Hematopoietic multipotent progenitor cell treated with erythropoietin and hydrocortisone succinate and interleukin-3 and kit ligand, for 4 days (in vitro differentiated cells): ENCODE measurements at regions not wholly inside any gene's neighbourhood (a gene's known extent, or its start where the extent isn't known, plus 50 kb on each side); places are given as distances from the start of the nearest gene placed in this dataset.

Experiments
- DNase-seq: peaks from one replicate; pipeline ENCODE4 v3.0.0-alpha.2; 2015

DNA sequence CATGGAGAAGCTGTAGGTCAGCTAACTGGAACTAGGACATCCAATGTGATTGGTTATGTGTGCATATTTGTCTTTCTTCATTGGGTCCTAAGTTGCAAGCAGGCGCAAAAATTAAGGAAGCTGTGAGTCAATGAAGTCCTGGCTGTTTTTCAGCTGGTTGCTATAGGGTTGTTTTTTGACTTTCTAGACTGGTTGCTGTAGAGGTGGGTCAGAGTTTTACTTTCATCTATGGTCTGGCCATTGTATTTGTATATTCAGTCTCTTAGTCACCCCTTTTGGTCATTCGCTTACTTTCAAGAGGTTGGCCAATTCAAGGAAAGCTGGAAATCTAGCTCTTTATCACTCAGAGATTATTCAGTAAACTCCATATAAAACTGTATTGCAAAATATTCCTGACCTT lies 62.0 kb upstream of the AMZ2 start:
- DNase-seq: no peak

DNA sequence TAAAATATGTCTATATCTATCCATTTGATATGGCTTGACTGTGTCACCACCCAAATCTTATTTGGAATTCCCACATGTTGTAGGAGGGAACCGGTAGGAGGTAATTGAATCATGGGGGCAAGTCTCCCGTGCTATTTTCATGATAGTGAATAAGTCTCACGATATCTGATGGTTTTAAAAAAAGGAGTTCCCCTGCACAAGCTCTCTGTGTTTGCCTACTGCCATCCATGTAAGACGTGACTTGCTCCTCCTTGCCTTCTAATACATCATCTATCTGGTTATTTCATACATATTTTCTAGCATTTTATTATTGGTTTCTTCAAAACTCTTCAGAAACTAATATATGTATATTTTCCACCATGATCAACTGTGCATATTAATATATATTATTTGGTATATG lies 57.3 kb upstream of the AMZ2 start:
- no peak for DNase-seq

DNA sequence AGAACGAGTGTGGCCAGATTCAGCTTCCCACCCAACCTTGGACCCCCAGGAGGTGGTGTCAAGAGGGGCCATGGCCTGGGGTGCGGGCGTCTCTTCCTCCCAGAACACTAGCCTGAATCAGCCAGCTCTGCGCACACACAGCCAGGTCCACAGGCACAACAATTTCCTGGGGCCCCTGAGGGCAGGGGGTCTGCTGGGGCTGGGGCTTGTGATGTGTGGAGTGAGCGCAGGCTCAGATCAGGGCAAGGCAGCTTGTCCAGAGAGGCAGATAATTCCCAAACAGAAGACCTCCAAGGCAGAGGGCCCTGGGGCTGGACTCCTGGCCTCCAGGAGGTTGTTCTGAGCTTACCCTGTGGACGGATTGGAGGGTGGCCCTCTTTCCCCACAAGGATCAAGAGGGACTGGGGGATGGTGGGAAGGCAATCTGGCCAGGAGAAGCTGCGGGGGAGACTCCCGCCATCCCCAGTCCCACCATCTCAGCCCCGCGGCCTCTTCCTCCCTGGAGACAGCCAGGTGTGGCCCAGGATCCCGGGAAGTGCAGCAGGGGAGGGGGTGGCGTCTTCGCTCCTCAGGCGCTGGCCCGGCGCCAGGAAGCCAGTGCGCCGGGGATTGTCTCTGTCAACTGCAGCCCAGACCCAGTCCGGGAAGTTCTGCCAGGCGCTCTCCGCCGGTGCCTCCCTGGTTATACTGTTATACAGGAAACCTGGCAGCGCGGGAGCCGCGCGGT lies 52.0 kb upstream of the AMZ2 start:
- DNase-seq: no peak

DNA sequence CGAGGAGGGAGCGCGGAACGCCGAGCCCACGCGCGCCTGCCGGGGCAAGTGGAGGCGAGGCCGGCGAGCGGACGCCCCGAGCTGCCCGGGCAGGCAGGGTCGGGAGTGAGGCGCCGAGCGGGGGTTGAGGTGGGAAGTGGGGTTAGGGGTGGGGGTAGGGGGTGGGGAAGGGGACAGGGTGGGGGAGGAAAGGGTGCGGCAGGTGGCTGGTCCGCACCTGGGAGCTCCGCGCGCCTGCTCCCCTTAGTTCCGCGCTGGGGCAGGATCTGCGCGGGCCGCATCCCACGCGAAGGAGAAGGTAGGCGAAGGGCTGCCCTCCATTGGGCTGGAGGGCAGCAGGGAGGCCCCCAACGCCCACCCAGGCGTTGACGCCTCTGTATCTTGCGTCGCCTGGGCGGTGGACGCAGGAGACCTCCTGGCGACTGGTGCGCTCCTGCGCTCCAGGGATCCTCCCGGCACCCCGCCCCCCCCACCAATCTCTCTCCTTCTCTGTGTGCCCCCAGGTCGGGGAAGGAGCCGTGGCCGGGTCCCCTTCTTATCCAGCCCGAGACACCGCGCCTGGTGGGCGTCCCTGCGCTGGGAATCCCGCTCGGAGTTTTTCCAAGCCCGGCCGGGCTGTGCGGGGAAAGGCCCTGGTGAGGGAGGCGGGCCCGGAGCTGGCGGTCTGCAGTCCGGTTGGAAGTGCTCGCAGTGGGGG lies 51.3 kb upstream of the AMZ2 start:
- no peak for DNase-seq

DNA sequence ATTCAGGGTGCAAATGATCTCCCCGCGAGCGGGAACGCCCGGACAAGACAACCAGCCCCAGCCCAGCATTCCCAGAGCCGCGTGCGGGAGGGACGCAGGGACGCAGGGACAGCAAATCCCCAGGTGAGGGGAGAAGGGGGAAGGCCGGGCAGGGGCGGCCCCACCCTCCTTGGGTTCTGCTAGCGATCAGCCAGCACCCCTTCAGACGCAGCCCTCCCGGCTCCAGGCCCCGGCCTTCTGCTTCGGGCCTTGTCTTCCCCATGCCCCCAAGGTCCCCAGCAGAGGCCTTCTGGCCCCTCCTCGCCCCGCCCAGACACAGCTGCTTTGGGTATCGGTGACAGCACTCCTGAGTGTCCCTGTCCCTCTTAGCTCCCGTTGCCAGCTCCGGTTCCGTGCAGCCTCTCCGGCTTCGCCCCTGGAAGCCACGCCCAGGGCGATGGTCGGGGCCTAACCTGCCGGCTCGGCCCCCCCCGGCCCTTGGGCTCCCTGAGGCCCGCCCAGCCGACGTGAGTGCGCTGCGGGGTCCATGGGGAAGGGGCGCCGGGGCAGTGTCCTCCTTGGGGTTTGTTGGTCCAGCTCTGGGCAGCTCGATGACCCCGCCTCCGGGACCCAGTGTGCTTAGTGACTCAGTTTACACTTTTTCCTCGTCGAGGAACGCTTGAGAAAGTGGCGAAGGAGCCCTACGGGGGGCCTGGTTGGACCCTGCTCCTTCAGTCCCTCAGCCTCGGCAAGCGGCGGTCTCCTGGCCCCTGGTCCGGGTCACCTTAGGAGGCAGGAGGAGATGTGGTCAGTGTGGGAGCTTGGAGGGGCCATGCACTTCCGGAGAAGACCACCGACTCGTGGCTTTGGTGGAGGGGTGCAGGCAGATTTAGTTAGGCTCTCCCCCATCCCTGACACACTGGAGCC lies 50.5 kb upstream of the AMZ2 start:
- no peak for DNase-seq

DNA sequence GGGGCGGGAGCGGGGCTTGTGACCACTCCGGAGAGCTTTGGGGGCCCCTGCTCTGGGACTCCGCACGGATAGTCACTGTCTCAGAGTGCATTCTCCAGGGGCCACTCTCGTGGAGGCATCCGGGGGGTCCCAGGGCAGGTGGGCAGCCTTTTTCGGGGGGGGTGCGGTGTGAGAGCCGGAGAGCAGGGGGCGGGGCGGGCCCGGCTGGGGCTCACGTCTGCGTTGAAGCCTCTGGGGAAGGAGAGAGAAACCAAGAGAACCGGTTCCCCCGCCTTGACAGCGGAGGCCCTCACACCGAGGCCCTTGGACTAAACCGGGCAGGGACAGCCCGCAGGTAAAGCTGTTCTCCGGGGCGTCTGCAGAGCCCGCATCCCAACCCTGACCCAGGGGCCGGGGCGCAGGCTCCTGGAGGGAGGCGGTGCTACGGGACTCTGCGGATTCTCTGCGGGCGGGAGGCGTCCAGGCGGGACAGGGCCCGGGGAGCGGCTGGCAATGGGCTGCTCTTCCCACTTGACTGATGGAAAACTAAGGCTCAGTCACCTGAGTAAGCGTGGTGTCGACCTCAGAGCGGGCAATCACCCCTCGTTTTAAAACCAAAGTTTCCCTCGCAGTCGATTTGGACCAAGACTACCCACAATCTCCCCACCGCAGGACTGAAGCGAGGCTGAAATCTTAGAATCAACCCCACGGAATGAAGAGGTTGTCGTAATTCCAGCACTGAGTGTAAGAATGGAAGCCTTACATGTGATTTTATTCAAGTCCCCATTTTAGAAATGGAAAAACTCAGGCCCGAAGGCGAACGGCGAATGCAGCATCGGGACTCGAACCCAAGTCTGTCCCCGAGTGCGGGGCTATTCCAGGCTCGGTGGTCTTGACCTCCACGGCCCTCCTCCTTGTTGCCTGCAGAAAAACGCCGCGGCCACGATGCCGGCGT lies 49.6 kb upstream of the AMZ2 start:
- DNase-seq: no peak
